MM.1S (cell line): ENCODE measurements at regions not wholly inside any gene's neighbourhood (a gene's known extent, or its start where the extent isn't known, plus 50 kb on each side); places are given as distances from the start of the nearest gene placed in this dataset.

Source experiments
- DNase-seq: peaks from one replicate; pipeline ENCODE4 v3.0.0-alpha.2; 2015
- H2AFZ ChIP-seq: fragments of 300-600 bp; sonication (generic); 2 replicates; pipeline ENCODE4 v1.6.0; 2016; ENCODE audit warnings: antibody characterized with exemption, low read length
- H3F3A ChIP-seq: fragments of 300-600 bp; sonication (generic); 2 replicates; pipeline ENCODE4 v1.6.1; 2016; ENCODE audit warnings: mild to moderate bottlenecking, antibody characterized with exemption, low read length, moderate library complexity, mixed read lengths; ENCODE audit not compliant: insufficient read depth
- H3K27ac ChIP-seq: fragments of 300-600 bp; sonication (generic); 2 replicates; pipeline ENCODE4 v1.5.1; 2016; ENCODE audit warnings: mild to moderate bottlenecking, low read length
- H3K27me3 ChIP-seq: fragments of 300-600 bp; sonication (generic); replicated peaks from 2 replicates; pipeline ENCODE4 v1.6.0; 2016; ENCODE audit warnings: low read length; ENCODE audit not compliant: insufficient read depth
- H3K36me3 ChIP-seq: fragments of 300-600 bp; sonication (generic); replicated peaks from 2 replicates; pipeline ENCODE4 v1.6.1; 2016; ENCODE audit warnings: mild to moderate bottlenecking, low read length, mixed read lengths; ENCODE audit not compliant: insufficient read depth
- H3K4me1 ChIP-seq: fragments of 300-600 bp; sonication (generic); 2 replicates; pipeline ENCODE4 v1.6.1; 2016; ENCODE audit warnings: low read length, mixed read lengths
- H3K4me2 ChIP-seq: fragments of 300-600 bp; sonication (generic); 2 replicates; pipeline ENCODE4 v1.6.0; 2016; ENCODE audit warnings: low read depth, low read length
- H3K4me3 ChIP-seq: fragments of 300-600 bp; sonication (generic); 2 replicates; pipeline ENCODE4 v1.5.1; 2016; ENCODE audit warnings: low read length, mixed read lengths
- H3K79me2 ChIP-seq: fragments of 300-600 bp; sonication (generic); 2 replicates; pipeline ENCODE4 v1.6.1; 2016; ENCODE audit warnings: mixed run types, low read length, mixed read lengths
- H3K9ac ChIP-seq: fragments of 300-600 bp; sonication (generic); 2 replicates; pipeline ENCODE4 v1.6.1; 2016; ENCODE audit warnings: low read length, mixed read lengths
- H3K9me2 ChIP-seq: fragments of 300-600 bp; sonication (generic); replicated peaks from 2 replicates; pipeline ENCODE4 v1.6.1; 2016; ENCODE audit warnings: mild to moderate bottlenecking, low read length, mixed read lengths; ENCODE audit not compliant: insufficient read depth
- H3K9me3 ChIP-seq: fragments of 300-600 bp; sonication (generic); replicated peaks from 2 replicates; pipeline ENCODE4 v1.6.1; 2016; ENCODE audit warnings: mild to moderate bottlenecking, low read length, mixed read lengths; ENCODE audit not compliant: insufficient read depth
- H4K20me1 ChIP-seq: fragments of 300-600 bp; sonication (generic); 2 replicates; pipeline ENCODE4 v1.6.1; 2016; ENCODE audit warnings: mild to moderate bottlenecking, low read length, moderate library complexity, mixed read lengths; ENCODE audit not compliant: insufficient read depth
- CTCF ChIP-seq: fragments of 300-600 bp; sonication (generic); IDR thresholded peaks from 2 replicates; pipeline ENCODE4 v1.5.1; 2016; ENCODE audit warnings: antibody characterized with exemption, low read length, mixed read lengths
- EZH2 ChIP-seq: fragments of 300-600 bp; sonication (generic); optimal IDR thresholded peaks from 2 replicates; pipeline ENCODE3; 2017; ENCODE audit warnings: low read depth, mild to moderate bottlenecking, antibody characterized with exemption, low read length, mixed read lengths
- EZH2phosphoT487 ChIP-seq: fragments of 300-600 bp; sonication (generic); IDR thresholded peaks from 2 replicates; pipeline ENCODE4 v1.6.1; 2018; ENCODE audit warnings: antibody characterized with exemption, low read length

GRCh38 chr12:43126652-43127375 lies 425.2 kb downstream of the ADAMTS20 start:
- no peak for DNase-seq
- Histone ChIP-seq H3K27ac (no peak overlapping the region), H3K4me2 (no peak overlapping the region), H3K9me3 (no peaks in the 10 kb centered on the region), H2AFZ (no peak overlapping the region), H4K20me1 (no peaks in the 10 kb centered on the region), H3K9me2 (no peaks in the 10 kb centered on the region), H3K9ac (no peak overlapping the region), H3K27me3 (no peaks in the 10 kb centered on the region), H3K79me2 (no peaks in the 10 kb centered on the region), H3F3A (no peaks in the 10 kb centered on the region), H3K4me1 (no peaks in the 10 kb centered on the region), H3K4me3 (no peak overlapping the region), H3K36me3 (no peaks in the 10 kb centered on the region)
- no peak for TF ChIP-seq CTCF
- TF ChIP-seq EZH2phosphoT487 = no peak
- TF ChIP-seq EZH2 = no peak

GRCh38 chr12:43123461-43123860 lies 428.5 kb downstream of the ADAMTS20 start:
- H3K79me2 ChIP-seq = no peaks in the 10 kb centered on the region
- no peaks in the 10 kb centered on the region for H4K20me1 ChIP-seq
- TF ChIP-seq CTCF (no peak), EZH2phosphoT487 (no peak), EZH2 (no peak)
- no peak overlapping the region for H3K4me2 ChIP-seq
- no peaks in the 10 kb centered on the region for H3K9me2 ChIP-seq
- no peak for DNase-seq
- no peak overlapping the region for H3K27ac ChIP-seq
- no peak overlapping the region for H2AFZ ChIP-seq
- no peaks in the 10 kb centered on the region for H3K4me1 ChIP-seq
- H3K9ac ChIP-seq = no peak overlapping the region
- no peaks in the 10 kb centered on the region for H3K9me3 ChIP-seq
- no peaks in the 10 kb centered on the region for H3F3A ChIP-seq
- H3K4me3 ChIP-seq = no peak overlapping the region
- H3K27me3 ChIP-seq = no peaks in the 10 kb centered on the region
- no peaks in the 10 kb centered on the region for H3K36me3 ChIP-seq

- DNase-seq = no peak
- Histone ChIP-seq H3K27ac (no peak overlapping the region), H3K79me2 (no peaks in the 10 kb centered on the region), H2AFZ (no peak overlapping the region), H3K9me3 (no peaks in the 10 kb centered on the region), H3K9ac (no peak overlapping the region), H3K4me2 (no peak overlapping the region), H3K27me3 (no peaks in the 10 kb centered on the region), H3K9me2 (no peaks in the 10 kb centered on the region), H3F3A (no peaks in the 10 kb centered on the region), H4K20me1 (no peaks in the 10 kb centered on the region), H3K4me3 (no peak overlapping the region), H3K36me3 (no peaks in the 10 kb centered on the region), H3K4me1 (no peaks in the 10 kb centered on the region)
- TF ChIP-seq EZH2phosphoT487 (no peak), EZH2 (no peak), CTCF (no peak)
Measured at GRCh38 chr12:43120150-43120549, 431.9 kb downstream of the ADAMTS20 start.
